HEK293 (cell line): ENCODE measurements at regions not wholly inside any gene's neighbourhood (a gene's known extent, or its start where the extent isn't known, plus 50 kb on each side); places are given as distances from the start of the nearest gene placed in this dataset.

Experiments used
- CTCF ChIA-PET: fragments of 350-600 bp; formaldehyde crosslinking; extraction: SDS; loops from one replicate; lab custom pipeline; 2021; ENCODE audit warnings: antibody characterized with exemption; lab: Yijun Ruan, JAX
- POLR2A ChIA-PET: fragments of 300-600 bp; formaldehyde crosslinking; extraction: SDS; loops from one replicate; lab custom pipeline; 2020; ENCODE audit warnings: antibody characterized with exemption, inconsistent platforms; lab: Yijun Ruan, JAX
- H3K27ac ChIP-seq: fragments of 200-500 bp; sonication (Bioruptor generic); 2 replicates; pipeline ENCODE4 v1.5.1; 2014; ENCODE audit warnings: low read depth, low read length, control low read depth, inconsistent platforms; ENCODE audit errors: extremely low read depth
- H3K36me3 ChIP-seq, 2 experiments: fragments of 200-500 bp in 1 of 2; sonication (Bioruptor generic) in 1 of 2; 1 replicate in 1 of 2; 2 replicates in 1 of 2; pipeline ENCODE4 v1.5.1; 2014 to 2017; ENCODE audit warnings: inconsistent platforms in 2 of 2, low read length in 2 of 2; ENCODE audit not compliant: control insufficient read depth in 2 of 2, insufficient read depth in 1 of 2
- H3K4me1 ChIP-seq: fragments of 200-500 bp; sonication (Bioruptor generic); 2 replicates; pipeline ENCODE4 v1.5.1; 2014; ENCODE audit warnings: mild to moderate bottlenecking, low read length, inconsistent platforms; ENCODE audit not compliant: control insufficient read depth, insufficient read depth
- H3K4me3 ChIP-seq: 2 replicates; pipeline ENCODE4 v1.5.1; 2011; ENCODE audit warnings: low read depth, mild to moderate bottlenecking, control low read depth, low read length, moderate library complexity
- H3K9me3 ChIP-seq: fragments of 200-500 bp; sonication (Bioruptor generic); 2 replicates; pipeline ENCODE4 v1.5.1; 2014; ENCODE audit warnings: low read depth, low read length, inconsistent platforms; ENCODE audit not compliant: control insufficient read depth, insufficient read depth
- GFI1B ChIP-seq: fragments of 450-650 bp; formaldehyde crosslinking; IDR thresholded peaks from 2 replicates; pipeline ENCODE4 v1.5.1; 2016; ENCODE audit warnings: missing biosample characterization, missing genetic modification characterization
- KLF17 ChIP-seq: fragments of 450-650 bp; formaldehyde crosslinking; IDR thresholded peaks from 2 replicates; pipeline ENCODE4 v1.5.1; 2016; ENCODE audit warnings: missing biosample characterization, missing genetic modification characterization
- KLF7 ChIP-seq: fragments of 450-650 bp; formaldehyde crosslinking; IDR thresholded peaks from 2 replicates; pipeline ENCODE4 v1.5.1; 2016; ENCODE audit warnings: missing biosample characterization, missing genetic modification characterization, borderline replicate concordance
- MYNN ChIP-seq: fragments of 450-650 bp; formaldehyde crosslinking; IDR thresholded peaks from 2 replicates; pipeline ENCODE4 v1.5.1; 2016; ENCODE audit warnings: missing biosample characterization, missing genetic modification characterization, borderline replicate concordance
- SETDB1 ChIP-seq: IDR thresholded peaks from one replicate; pipeline ENCODE4 v1.6.1; 2017; ENCODE audit warnings: mild to moderate bottlenecking, low read length, moderate library complexity, mixed read lengths; ENCODE audit not compliant: insufficient read length
- WT1 ChIP-seq: fragments of 450-650 bp; formaldehyde crosslinking; IDR thresholded peaks from 2 replicates; pipeline ENCODE4 v1.5.1; 2016; ENCODE audit warnings: missing biosample characterization, missing genetic modification characterization
- ZBTB1 ChIP-seq: fragments of 450-650 bp; formaldehyde crosslinking; IDR thresholded peaks from 2 replicates; pipeline ENCODE4 v1.5.1; 2016; ENCODE audit warnings: missing biosample characterization, missing genetic modification characterization
- ZBTB11 ChIP-seq: fragments of 450-650 bp; formaldehyde crosslinking; conservative IDR thresholded peaks from 2 replicates; pipeline ENCODE4 v1.5.1; 2016; ENCODE audit warnings: low read depth, missing biosample characterization, missing genetic modification characterization
- ZBTB48 ChIP-seq: fragments of 450-650 bp; formaldehyde crosslinking; IDR thresholded peaks from 2 replicates; pipeline ENCODE4 v1.5.1; 2016; ENCODE audit warnings: missing biosample characterization, missing genetic modification characterization
- ZEB2 ChIP-seq: fragments of 450-650 bp; formaldehyde crosslinking; IDR thresholded peaks from 2 replicates; pipeline ENCODE4 v1.5.1; 2016; ENCODE audit warnings: missing biosample characterization, missing genetic modification characterization
- ZNF138 ChIP-seq: fragments of 450-650 bp; formaldehyde crosslinking; IDR thresholded peaks from 2 replicates; pipeline ENCODE4 v1.5.1; 2016; ENCODE audit warnings: missing biosample characterization, missing genetic modification characterization, borderline replicate concordance
- ZNF274 ChIP-seq, 2 experiments: fragments of 200-500 bp in 1 of 2; fragments of 450-650 bp in 1 of 2; sonication (Bioruptor generic) in 1 of 2; formaldehyde crosslinking in 1 of 2; IDR thresholded peaks; 2 replicates each; pipeline versions ENCODE4 v1.5.1 to v1.6.1; 2014 to 2016; ENCODE audit warnings: borderline replicate concordance in 1 of 2, inconsistent platforms in 1 of 2, low read length in 1 of 2, missing biosample characterization in 1 of 2, missing genetic modification characterization in 1 of 2
- ZNF292 ChIP-seq: fragments of 450-650 bp; formaldehyde crosslinking; IDR thresholded peaks from 2 replicates; pipeline ENCODE4 v1.5.1; 2016; ENCODE audit warnings: low read depth, missing biosample characterization, missing genetic modification characterization, borderline replicate concordance
- ZNF324 ChIP-seq: fragments of 450-650 bp; formaldehyde crosslinking; IDR thresholded peaks from 2 replicates; pipeline ENCODE4 v1.5.1; 2016; ENCODE audit warnings: missing biosample characterization, missing genetic modification characterization
- ZNF335 ChIP-seq: fragments of 450-650 bp; formaldehyde crosslinking; conservative IDR thresholded peaks from 2 replicates; pipeline ENCODE4 v1.5.1; 2016; ENCODE audit warnings: missing biosample characterization, missing genetic modification characterization
- ZNF341 ChIP-seq: fragments of 450-650 bp; formaldehyde crosslinking; IDR thresholded peaks from 2 replicates; pipeline ENCODE4; 2016; ENCODE audit warnings: low read depth, missing biosample characterization, missing genetic modification characterization
- ZNF416 ChIP-seq: fragments of 450-650 bp; formaldehyde crosslinking; IDR thresholded peaks from 2 replicates; pipeline ENCODE4 v1.5.1; 2016; ENCODE audit warnings: missing biosample characterization, missing genetic modification characterization
- ZNF423 ChIP-seq: fragments of 450-650 bp; formaldehyde crosslinking; IDR thresholded peaks from 2 replicates; pipeline ENCODE4 v1.5.1; 2016; ENCODE audit warnings: missing biosample characterization, missing genetic modification characterization
- ZNF433 ChIP-seq: fragments of 450-650 bp; formaldehyde crosslinking; IDR thresholded peaks from 2 replicates; pipeline ENCODE4 v1.5.1; 2016; ENCODE audit warnings: missing biosample characterization, missing genetic modification characterization, low read depth
- ZNF48 ChIP-seq: fragments of 450-650 bp; formaldehyde crosslinking; IDR thresholded peaks from 2 replicates; pipeline ENCODE4 v1.5.1; 2016; ENCODE audit warnings: missing biosample characterization, missing genetic modification characterization
- ZNF544 ChIP-seq: fragments of 450-650 bp; formaldehyde crosslinking; IDR thresholded peaks from 2 replicates; pipeline ENCODE4 v1.5.0; 2017; ENCODE audit warnings: missing biosample characterization, missing genetic modification characterization
- ZNF626 ChIP-seq: fragments of 450-650 bp; sonication (Bioruptor Pico); formaldehyde crosslinking; IDR thresholded peaks from 2 replicates; pipeline ENCODE4 v1.5.1; 2018; ENCODE audit warnings: missing biosample characterization, missing genetic modification characterization, inconsistent platforms
- ZNF629 ChIP-seq: fragments of 450-650 bp; formaldehyde crosslinking; IDR thresholded peaks from 2 replicates; pipeline ENCODE4 v1.5.1; 2017; ENCODE audit warnings: missing biosample characterization, missing genetic modification characterization
- ZNF658 ChIP-seq: fragments of 450-650 bp; formaldehyde crosslinking; IDR thresholded peaks from 2 replicates; pipeline ENCODE4; 2016; ENCODE audit warnings: missing biosample characterization, missing genetic modification characterization
- ZSCAN23 ChIP-seq: fragments of 450-650 bp; formaldehyde crosslinking; IDR thresholded peaks from 2 replicates; pipeline ENCODE4 v1.5.1; 2016; ENCODE audit warnings: missing biosample characterization, missing genetic modification characterization
- TF ChIP-seq, protein P1 (sequence below): fragments of 450-650 bp; formaldehyde crosslinking; IDR thresholded peaks from 2 replicates; pipeline ENCODE4 v1.5.1; 2016; ENCODE audit warnings: missing biosample characterization, missing genetic modification characterization, borderline replicate concordance
- TF ChIP-seq, protein P2 (sequence below): fragments of 450-650 bp; formaldehyde crosslinking; IDR thresholded peaks from 2 replicates; pipeline ENCODE4 v1.5.1; 2016; ENCODE audit warnings: missing biosample characterization, missing genetic modification characterization
- TF ChIP-seq, protein P3 (sequence below): fragments of 450-650 bp; formaldehyde crosslinking; IDR thresholded peaks from 2 replicates; pipeline ENCODE4 v1.5.1; 2016; ENCODE audit warnings: missing biosample characterization, missing genetic modification characterization

DNA sequence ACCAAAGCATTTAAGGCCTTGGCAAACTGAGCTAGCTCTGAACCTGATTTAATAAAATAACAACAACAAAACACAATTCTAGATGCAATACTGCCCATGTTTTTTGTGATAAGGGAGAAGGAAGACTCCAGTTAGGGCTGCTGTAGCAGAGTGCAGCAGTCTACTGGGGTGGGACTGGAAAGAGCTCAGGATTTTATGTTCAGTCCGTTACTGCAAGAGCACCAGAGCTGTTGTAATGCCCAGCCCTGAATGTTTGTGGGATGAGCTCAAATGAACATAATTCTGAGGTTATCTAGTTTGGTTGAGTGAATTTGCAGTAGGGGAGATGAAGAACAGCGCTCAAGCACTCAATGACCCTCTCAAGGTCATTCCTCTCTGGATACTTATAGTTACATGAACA is 743.8 kb downstream of the FAT4 start:
- POLR2A ChIA-PET = no interaction called here
- no peak overlapping the region for H3K4me3 ChIP-seq
- no peaks in the 10 kb centered on the region for H3K36me3 ChIP-seq
- H3K27ac ChIP-seq = no peak overlapping the region
- TF ChIP-seq ZNF274 (IDR thresholded peaks at IDR 0.05; ENCODE audit: low read length) (no peak), ZNF274 (tag by site-specific recombination; IDR thresholded peaks at IDR 0.05; ENCODE audit: borderline replicate concordance) (no peak), KLF7 (tag by site-specific recombination) (no peak), GFI1B (tag by site-specific recombination) (no peak), MYNN (tag by site-specific recombination) (no peak), ZNF626 (no peak), WT1 (tag by site-specific recombination) (no peak), ZEB2 (no peak), ZNF658 (no peak), ZNF324 (tag by site-specific recombination) (no peak), ZNF138 (tag by site-specific recombination) (no peak), ZNF544 (tag by site-specific recombination) (no peak)
- TF ChIP-seq, protein P1, sequence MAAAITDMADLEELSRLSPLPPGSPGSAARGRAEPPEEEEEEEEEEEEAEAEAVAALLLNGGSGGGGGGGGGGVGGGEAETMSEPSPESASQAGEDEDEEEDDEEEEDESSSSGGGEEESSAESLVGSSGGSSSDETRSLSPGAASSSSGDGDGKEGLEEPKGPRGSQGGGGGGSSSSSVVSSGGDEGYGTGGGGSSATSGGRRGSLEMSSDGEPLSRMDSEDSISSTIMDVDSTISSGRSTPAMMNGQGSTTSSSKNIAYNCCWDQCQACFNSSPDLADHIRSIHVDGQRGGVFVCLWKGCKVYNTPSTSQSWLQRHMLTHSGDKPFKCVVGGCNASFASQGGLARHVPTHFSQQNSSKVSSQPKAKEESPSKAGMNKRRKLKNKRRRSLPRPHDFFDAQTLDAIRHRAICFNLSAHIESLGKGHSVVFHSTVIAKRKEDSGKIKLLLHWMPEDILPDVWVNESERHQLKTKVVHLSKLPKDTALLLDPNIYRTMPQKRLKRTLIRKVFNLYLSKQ = no peak
- CTCF ChIA-PET = no interaction called here
- H3K9me3 ChIP-seq = no peaks in the 10 kb centered on the region
- no peaks in the 10 kb centered on the region for H3K4me1 ChIP-seq

GRCh38 chr4:126061655-126062054 is 746.9 kb downstream of the FAT4 start:
- ChIA-PET POLR2A (no interaction called here), CTCF (no interaction called here)
- Histone ChIP-seq H3K4me1 (no peaks in the 10 kb centered on the region), H3K9me3 (no peaks in the 10 kb centered on the region), H3K36me3 (no peaks in the 10 kb centered on the region), H3K27ac (no peak overlapping the region), H3K4me3 (no peak overlapping the region)
- TF ChIP-seq ZNF335 (tag by site-specific recombination) = no peak
- no peak for TF ChIP-seq ZSCAN23 (tag by site-specific recombination)
- TF ChIP-seq, protein P2, sequence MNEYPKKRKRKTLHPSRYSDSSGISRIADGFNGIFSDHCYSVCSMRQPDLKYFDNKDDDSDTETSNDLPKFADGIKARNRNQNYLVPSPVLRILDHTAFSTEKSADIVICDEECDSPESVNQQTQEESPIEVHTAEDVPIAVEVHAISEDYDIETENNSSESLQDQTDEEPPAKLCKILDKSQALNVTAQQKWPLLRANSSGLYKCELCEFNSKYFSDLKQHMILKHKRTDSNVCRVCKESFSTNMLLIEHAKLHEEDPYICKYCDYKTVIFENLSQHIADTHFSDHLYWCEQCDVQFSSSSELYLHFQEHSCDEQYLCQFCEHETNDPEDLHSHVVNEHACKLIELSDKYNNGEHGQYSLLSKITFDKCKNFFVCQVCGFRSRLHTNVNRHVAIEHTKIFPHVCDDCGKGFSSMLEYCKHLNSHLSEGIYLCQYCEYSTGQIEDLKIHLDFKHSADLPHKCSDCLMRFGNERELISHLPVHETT (tag by site-specific recombination) = no peak
- TF ChIP-seq, protein P3, sequence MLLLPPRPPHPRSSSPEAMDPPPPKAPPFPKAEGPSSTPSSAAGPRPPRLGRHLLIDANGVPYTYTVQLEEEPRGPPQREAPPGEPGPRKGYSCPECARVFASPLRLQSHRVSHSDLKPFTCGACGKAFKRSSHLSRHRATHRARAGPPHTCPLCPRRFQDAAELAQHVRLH (tag by site-specific recombination) = no peak
- TF ChIP-seq ZBTB11 = no peak
- no peak for TF ChIP-seq ZNF416 (tag by site-specific recombination)
- no peak for TF ChIP-seq ZNF341
- no peak for TF ChIP-seq ZNF292 (tag by site-specific recombination)
- TF ChIP-seq ZNF423 (tag by site-specific recombination) = no peak
- TF ChIP-seq ZNF629 = no peak
- no peak for TF ChIP-seq ZBTB48 (tag by site-specific recombination)
- TF ChIP-seq ZBTB1 (tag by site-specific recombination) = no peak
- no peak for TF ChIP-seq KLF17 (tag by site-specific recombination)
- TF ChIP-seq SETDB1 = no peak
- no peak for TF ChIP-seq ZNF48 (tag by site-specific recombination)
- TF ChIP-seq ZNF433 = no peak
